Ammon's horn (tissue), 1 donor: ENCODE measurements at regions not wholly inside any gene's neighbourhood (a gene's known extent, or its start where the extent isn't known, plus 50 kb on each side); places are given as distances from the start of the nearest gene placed in this dataset.

Source experiments
- DNase-seq: peaks from one replicate; pipeline ENCODE4 v3.0.0-alpha.2; 2016; ENCODE audit warnings: low spot score

- DNase-seq: no peak
Observed at GRCh38 chr5:19369048-19369447, 619.0 kb downstream of the CDH18 start.

- no peak for DNase-seq
Observed at GRCh38 chr5:19369561-19369960, 618.4 kb downstream of the CDH18 start.

GRCh38 chr5:19370655-19371386 is 617.2 kb downstream of the CDH18 start:
- DNase-seq: no peak

GRCh38 chr5:19388391-19388790 is 599.6 kb downstream of the CDH18 start:
- DNase-seq: no peak

GRCh38 chr5:19401032-19401431 is 587.0 kb downstream of the CDH18 start:
- no peak for DNase-seq

GRCh38 chr5:19406576-19407365 is 581.2 kb downstream of the CDH18 start:
- DNase-seq: peak; percentile 24

GRCh38 chr5:19408149-19408548 is 579.9 kb downstream of the CDH18 start:
- DNase-seq: no peak

GRCh38 chr5:19411936-19412335 is 576.1 kb downstream of the CDH18 start:
- no peak for DNase-seq
